ENCODE measurements at regions not wholly inside any gene's neighbourhood (a gene's known extent, or its start where the extent isn't known, plus 50 kb on each side); places are given as distances from the start of the nearest gene placed in this dataset.

- Histone ChIP-seq H3F3A (replicated peaks; ENCODE audit: low read depth) (no peaks in the 10 kb centered on the region), H3K4me2 (no peak overlapping the region), H3K79me2 (replicated peaks; ENCODE audit: insufficient read depth) (no peaks in the 10 kb centered on the region), H3K4me3 (no peak overlapping the region), H3K36me3 (ENCODE audit: insufficient read depth) (0 out of 2 replicates have a peak, but pooled peaks cover 2% of the 10 kb centered on the region), H3K27me3 (ENCODE audit: insufficient read depth) (no peaks in the 10 kb centered on the region), H3K9me2 (ENCODE audit: insufficient read depth) (no peaks in the 10 kb centered on the region), H2AFZ (no peak overlapping the region), H3K4me1 (ENCODE audit: insufficient read depth) (no peaks in the 10 kb centered on the region), H4K20me1 (replicated peaks; ENCODE audit: insufficient read depth) (no peaks in the 10 kb centered on the region), H3K27ac (ENCODE audit: low read depth) (no peak overlapping the region)
- Mint-ChIP-seq H3K36me3 (ENCODE audit: low read depth) (no peaks in the 10 kb centered on the region; the same call in 2 of the 3 replicates), H3K27me3 (ENCODE audit: insufficient read depth, low read depth, poor library complexity) (peaks cover 7% of the 10 kb centered on the region), H3K4me3 (no peak overlapping the region), H3K4me1 (peaks cover 16% of the 10 kb centered on the region), H3K9me3 (peaks cover 1% of the 10 kb centered on the region; the same call in 1 of the 3 replicates), H3K27ac (no peak overlapping the region)
- ATAC-seq, result no peak
- DNase-seq (ENCODE audit: low spot score), result no peak
- no peak for TF ChIP-seq CTCF (conservative IDR thresholded peaks at IDR 0.05; ENCODE audit: low read depth in 2 of 2)
- TF ChIP-seq NANOG (IDR thresholded peaks at IDR 0.05; ENCODE audit: borderline replicate concordance), result no peak
- TF ChIP-seq ZNF331 (CRISPR knock-in tag; IDR thresholded peaks at IDR 0.05; ENCODE audit: low read depth), result no peak
- no peak for TF ChIP-seq STAT1 (IDR thresholded peaks at IDR 0.05; ENCODE audit: unreplicated experiment)
- TF ChIP-seq, protein P1, sequence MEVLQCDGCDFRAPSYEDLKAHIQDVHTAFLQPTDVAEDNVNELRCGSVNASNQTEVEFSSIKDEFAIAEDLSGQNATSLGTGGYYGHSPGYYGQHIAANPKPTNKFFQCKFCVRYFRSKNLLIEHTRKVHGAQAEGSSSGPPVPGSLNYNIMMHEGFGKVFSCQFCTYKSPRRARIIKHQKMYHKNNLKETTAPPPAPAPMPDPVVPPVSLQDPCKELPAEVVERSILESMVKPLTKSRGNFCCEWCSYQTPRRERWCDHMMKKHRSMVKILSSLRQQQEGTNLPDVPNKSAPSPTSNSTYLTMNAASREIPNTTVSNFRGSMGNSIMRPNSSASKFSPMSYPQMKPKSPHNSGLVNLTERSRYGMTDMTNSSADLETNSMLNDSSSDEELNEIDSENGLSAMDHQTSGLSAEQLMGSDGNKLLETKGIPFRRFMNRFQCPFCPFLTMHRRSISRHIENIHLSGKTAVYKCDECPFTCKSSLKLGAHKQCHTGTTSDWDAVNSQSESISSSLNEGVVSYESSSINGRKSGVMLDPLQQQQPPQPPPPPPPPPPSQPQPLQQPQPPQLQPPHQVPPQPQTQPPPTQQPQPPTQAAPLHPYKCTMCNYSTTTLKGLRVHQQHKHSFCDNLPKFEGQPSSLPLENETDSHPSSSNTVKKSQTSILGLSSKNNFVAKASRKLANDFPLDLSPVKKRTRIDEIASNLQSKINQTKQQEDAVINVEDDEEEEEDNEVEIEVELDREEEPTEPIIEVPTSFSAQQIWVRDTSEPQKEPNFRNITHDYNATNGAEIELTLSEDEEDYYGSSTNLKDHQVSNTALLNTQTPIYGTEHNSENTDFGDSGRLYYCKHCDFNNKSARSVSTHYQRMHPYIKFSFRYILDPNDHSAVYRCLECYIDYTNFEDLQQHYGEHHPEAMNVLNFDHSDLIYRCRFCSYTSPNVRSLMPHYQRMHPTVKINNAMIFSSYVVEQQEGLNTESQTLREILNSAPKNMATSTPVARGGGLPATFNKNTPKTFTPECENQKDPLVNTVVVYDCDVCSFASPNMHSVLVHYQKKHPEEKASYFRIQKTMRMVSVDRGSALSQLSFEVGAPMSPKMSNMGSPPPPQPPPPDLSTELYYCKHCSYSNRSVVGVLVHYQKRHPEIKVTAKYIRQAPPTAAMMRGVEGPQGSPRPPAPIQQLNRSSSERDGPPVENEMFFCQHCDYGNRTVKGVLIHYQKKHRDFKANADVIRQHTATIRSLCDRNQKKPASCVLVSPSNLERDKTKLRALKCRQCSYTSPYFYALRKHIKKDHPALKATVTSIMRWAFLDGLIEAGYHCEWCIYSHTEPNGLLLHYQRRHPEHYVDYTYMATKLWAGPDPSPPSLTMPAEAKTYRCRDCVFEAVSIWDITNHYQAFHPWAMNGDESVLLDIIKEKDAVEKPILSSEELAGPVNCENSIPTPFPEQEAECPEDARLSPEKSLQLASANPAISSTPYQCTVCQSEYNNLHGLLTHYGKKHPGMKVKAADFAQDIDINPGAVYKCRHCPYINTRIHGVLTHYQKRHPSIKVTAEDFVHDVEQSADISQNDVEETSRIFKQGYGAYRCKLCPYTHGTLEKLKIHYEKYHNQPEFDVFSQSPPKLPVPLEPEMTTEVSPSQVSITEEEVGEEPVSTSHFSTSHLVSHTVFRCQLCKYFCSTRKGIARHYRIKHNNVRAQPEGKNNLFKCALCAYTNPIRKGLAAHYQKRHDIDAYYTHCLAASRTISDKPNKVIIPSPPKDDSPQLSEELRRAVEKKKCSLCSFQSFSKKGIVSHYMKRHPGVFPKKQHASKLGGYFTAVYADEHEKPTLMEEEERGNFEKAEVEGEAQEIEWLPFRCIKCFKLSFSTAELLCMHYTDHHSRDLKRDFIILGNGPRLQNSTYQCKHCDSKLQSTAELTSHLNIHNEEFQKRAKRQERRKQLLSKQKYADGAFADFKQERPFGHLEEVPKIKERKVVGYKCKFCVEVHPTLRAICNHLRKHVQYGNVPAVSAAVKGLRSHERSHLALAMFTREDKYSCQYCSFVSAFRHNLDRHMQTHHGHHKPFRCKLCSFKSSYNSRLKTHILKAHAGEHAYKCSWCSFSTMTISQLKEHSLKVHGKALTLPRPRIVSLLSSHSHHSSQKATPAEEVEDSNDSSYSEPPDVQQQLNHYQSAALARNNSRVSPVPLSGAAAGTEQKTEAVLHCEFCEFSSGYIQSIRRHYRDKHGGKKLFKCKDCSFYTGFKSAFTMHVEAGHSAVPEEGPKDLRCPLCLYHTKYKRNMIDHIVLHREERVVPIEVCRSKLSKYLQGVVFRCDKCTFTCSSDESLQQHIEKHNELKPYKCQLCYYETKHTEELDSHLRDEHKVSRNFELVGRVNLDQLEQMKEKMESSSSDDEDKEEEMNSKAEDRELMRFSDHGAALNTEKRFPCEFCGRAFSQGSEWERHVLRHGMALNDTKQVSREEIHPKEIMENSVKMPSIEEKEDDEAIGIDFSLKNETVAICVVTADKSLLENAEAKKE (CRISPR knock-in tag; IDR thresholded peaks at IDR 0.05), result no peak
- no peak for TF ChIP-seq POLR2AphosphoS5 (IDR thresholded peaks at IDR 0.05; ENCODE audit: low read depth)
- TF ChIP-seq, protein P2, sequence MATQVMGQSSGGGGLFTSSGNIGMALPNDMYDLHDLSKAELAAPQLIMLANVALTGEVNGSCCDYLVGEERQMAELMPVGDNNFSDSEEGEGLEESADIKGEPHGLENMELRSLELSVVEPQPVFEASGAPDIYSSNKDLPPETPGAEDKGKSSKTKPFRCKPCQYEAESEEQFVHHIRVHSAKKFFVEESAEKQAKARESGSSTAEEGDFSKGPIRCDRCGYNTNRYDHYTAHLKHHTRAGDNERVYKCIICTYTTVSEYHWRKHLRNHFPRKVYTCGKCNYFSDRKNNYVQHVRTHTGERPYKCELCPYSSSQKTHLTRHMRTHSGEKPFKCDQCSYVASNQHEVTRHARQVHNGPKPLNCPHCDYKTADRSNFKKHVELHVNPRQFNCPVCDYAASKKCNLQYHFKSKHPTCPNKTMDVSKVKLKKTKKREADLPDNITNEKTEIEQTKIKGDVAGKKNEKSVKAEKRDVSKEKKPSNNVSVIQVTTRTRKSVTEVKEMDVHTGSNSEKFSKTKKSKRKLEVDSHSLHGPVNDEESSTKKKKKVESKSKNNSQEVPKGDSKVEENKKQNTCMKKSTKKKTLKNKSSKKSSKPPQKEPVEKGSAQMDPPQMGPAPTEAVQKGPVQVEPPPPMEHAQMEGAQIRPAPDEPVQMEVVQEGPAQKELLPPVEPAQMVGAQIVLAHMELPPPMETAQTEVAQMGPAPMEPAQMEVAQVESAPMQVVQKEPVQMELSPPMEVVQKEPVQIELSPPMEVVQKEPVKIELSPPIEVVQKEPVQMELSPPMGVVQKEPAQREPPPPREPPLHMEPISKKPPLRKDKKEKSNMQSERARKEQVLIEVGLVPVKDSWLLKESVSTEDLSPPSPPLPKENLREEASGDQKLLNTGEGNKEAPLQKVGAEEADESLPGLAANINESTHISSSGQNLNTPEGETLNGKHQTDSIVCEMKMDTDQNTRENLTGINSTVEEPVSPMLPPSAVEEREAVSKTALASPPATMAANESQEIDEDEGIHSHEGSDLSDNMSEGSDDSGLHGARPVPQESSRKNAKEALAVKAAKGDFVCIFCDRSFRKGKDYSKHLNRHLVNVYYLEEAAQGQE (IDR thresholded peaks at IDR 0.05; ENCODE audit: unreplicated experiment), result no peak
- TF ChIP-seq CREB1 (CRISPR knock-in tag; IDR thresholded peaks at IDR 0.05; ENCODE audit: low read depth), result no peak
- TF ChIP-seq EZH2phosphoT487 (IDR thresholded peaks at IDR 0.05; ENCODE audit: unreplicated experiment), result no peak
- no peak for TF ChIP-seq JUNB (IDR thresholded peaks at IDR 0.05; ENCODE audit: unreplicated experiment)
- no peak for TF ChIP-seq EZH2 (IDR thresholded peaks at IDR 0.05; ENCODE audit: low read depth, unreplicated experiment)
- no peak for TF ChIP-seq ZNF114 (CRISPR knock-in tag; IDR thresholded peaks at IDR 0.05)
Observed at GRCh38 chr22:48972979-48973693, 854.5 kb downstream of the BRD1 start.

Measured in GM23338 (cell line).